KMS-11 (cell line): ENCODE measurements at regions not wholly inside any gene's neighbourhood (a gene's known extent, or its start where the extent isn't known, plus 50 kb on each side); places are given as distances from the start of the nearest gene placed in this dataset.

ENCODE experiments used
- H2AFZ ChIP-seq: fragments of 200-600 bp; sonication (generic); 2 replicates; pipeline ENCODE4 v1.6.1; 2016; ENCODE audit warnings: antibody characterized with exemption, mixed run types, low read depth
- H3K27ac ChIP-seq: fragments of 200-600 bp; sonication (generic); 2 replicates; pipeline ENCODE4 v1.6.1; 2016; ENCODE audit warnings: mild to moderate bottlenecking, mixed run types
- H3K27me3 ChIP-seq: fragments of 200-600 bp; sonication (generic); 2 replicates; pipeline ENCODE4 v1.6.1; 2017; ENCODE audit warnings: mild to moderate bottlenecking, low read depth, mixed run types, moderate library complexity; ENCODE audit not compliant: insufficient read depth
- H3K36me3 ChIP-seq: fragments of 200-600 bp; sonication (generic); 2 replicates; pipeline ENCODE4 v1.6.1; 2017; ENCODE audit warnings: mild to moderate bottlenecking, mixed run types; ENCODE audit not compliant: insufficient read depth
- H3K4me1 ChIP-seq: fragments of 200-600 bp; sonication (generic); 2 replicates; pipeline ENCODE4 v1.6.1; 2016; ENCODE audit warnings: mild to moderate bottlenecking, low read depth, mixed run types; ENCODE audit not compliant: poor library complexity, severe bottlenecking
- H3K4me2 ChIP-seq: fragments of 200-600 bp; sonication (generic); 2 replicates; pipeline ENCODE4 v1.7.0; 2016; ENCODE audit warnings: mild to moderate bottlenecking, mixed run types
- H3K4me3 ChIP-seq: fragments of 200-600 bp; sonication (generic); IDR thresholded peaks from 2 replicates; pipeline ENCODE4 v1.6.1; 2017; ENCODE audit warnings: low read depth, low read length, mixed read lengths; ENCODE audit not compliant: insufficient read depth
- H3K79me2 ChIP-seq: fragments of 200-600 bp; sonication (generic); 2 replicates; pipeline ENCODE4 v1.6.1; 2016; ENCODE audit warnings: low read depth, mixed run types; ENCODE audit not compliant: insufficient read depth
- H3K9ac ChIP-seq: fragments of 200-600 bp; sonication (generic); 2 replicates; pipeline ENCODE4 v1.6.1; 2016; ENCODE audit warnings: mild to moderate bottlenecking, mixed run types
- H4K20me1 ChIP-seq: fragments of 200-600 bp; sonication (generic); 2 replicates; pipeline ENCODE4 v1.6.1; 2016; ENCODE audit warnings: mild to moderate bottlenecking, mixed run types; ENCODE audit not compliant: insufficient read depth
- CTCF ChIP-seq: fragments of 200-600 bp; sonication (generic); conservative IDR thresholded peaks from 2 replicates; pipeline ENCODE4 v1.6.1; 2017; ENCODE audit warnings: low read depth, mild to moderate bottlenecking, antibody characterized with exemption, low read length, moderate library complexity, mixed read lengths

GRCh38 chr13:33541456-33541855 is 255.9 kb upstream of the STARD13 start:
- peaks cover 18% of the 10 kb centered on the region for H3K4me1 ChIP-seq
- 0 out of 2 replicates have a peak overlapping the region, but pooled peaks have one; percentile 76 for H2AFZ ChIP-seq
- no peak for TF ChIP-seq CTCF
- H3K79me2 ChIP-seq: no peaks in the 10 kb centered on the region
- H4K20me1 ChIP-seq: no peaks in the 10 kb centered on the region
- H3K4me2 ChIP-seq: peak overlapping the region; percentile 63; the same call in 1 of the 2 replicates
- no peaks in the 10 kb centered on the region for H3K36me3 ChIP-seq
- H3K27ac ChIP-seq: peak overlapping the region; percentile 98
- H3K9ac ChIP-seq: peak overlapping the region; percentile 88
- H3K4me3 ChIP-seq: no peak overlapping the region
- no peaks in the 10 kb centered on the region for H3K27me3 ChIP-seq

GRCh38 chr13:33541962-33542308 is 256.4 kb upstream of the STARD13 start:
- TF ChIP-seq CTCF: no peak
- H2AFZ ChIP-seq: peak overlapping the region; percentile 76; the same call in 1 of the 2 replicates
- peak overlapping the region; percentile 63; the same call in 1 of the 2 replicates for H3K4me2 ChIP-seq

GRCh38 chr13:33542309-33543088 is 256.9 kb upstream of the STARD13 start:
- Histone ChIP-seq H3K27ac (peak overlapping the region; percentile 98), H3K9ac (peak overlapping the region; percentile 88), H3K36me3 (no peaks in the 10 kb centered on the region), H3K4me1 (peaks cover 18% of the 10 kb centered on the region), H2AFZ (peak overlapping the region; percentile 76; the same call in 1 of the 2 replicates), H3K4me3 (no peak overlapping the region), H3K27me3 (no peaks in the 10 kb centered on the region), H4K20me1 (no peaks in the 10 kb centered on the region), H3K4me2 (peak overlapping the region; percentile 80), H3K79me2 (no peaks in the 10 kb centered on the region)
- peak; percentile 43 for TF ChIP-seq CTCF

More at GRCh38 chr13:33541962-33542308, 256.4 kb upstream of the STARD13 start:
- H3K9ac ChIP-seq: peak overlapping the region; percentile 88
- peaks cover 18% of the 10 kb centered on the region for H3K4me1 ChIP-seq
- H3K4me3 ChIP-seq: no peak overlapping the region
- peak overlapping the region; percentile 98 for H3K27ac ChIP-seq
- H3K27me3 ChIP-seq: no peaks in the 10 kb centered on the region
- H3K36me3 ChIP-seq: no peaks in the 10 kb centered on the region
- H4K20me1 ChIP-seq: no peaks in the 10 kb centered on the region
- H3K79me2 ChIP-seq: no peaks in the 10 kb centered on the region

GRCh38 chr13:33543089-33543459 is 257.5 kb upstream of the STARD13 start:
- peak; percentile 32; the same call in 1 of the 2 replicates for TF ChIP-seq CTCF
- H3K27me3 ChIP-seq: no peaks in the 10 kb centered on the region
- peak overlapping the region; percentile 48 for H2AFZ ChIP-seq
- no peaks in the 10 kb centered on the region for H3K79me2 ChIP-seq
- H3K36me3 ChIP-seq: no peaks in the 10 kb centered on the region
- peaks cover 18% of the 10 kb centered on the region for H3K4me1 ChIP-seq
- H3K4me2 ChIP-seq: peak overlapping the region; percentile 80
- peak overlapping the region; percentile 98 for H3K27ac ChIP-seq
- no peak overlapping the region for H3K4me3 ChIP-seq
- no peaks in the 10 kb centered on the region for H4K20me1 ChIP-seq
- H3K9ac ChIP-seq: peak overlapping the region; percentile 88
